A549 (cell line): ENCODE measurements at regions not wholly inside any gene's neighbourhood (a gene's known extent, or its start where the extent isn't known, plus 50 kb on each side); places are given as distances from the start of the nearest gene placed in this dataset.

Experiments used
- CEBPB ChIP-seq, 2 experiments: fragments of >200 bp in 1 of 2; sonication (Bioruptor Twin) in 1 of 2; formaldehyde crosslinking in 1 of 2; IDR thresholded peaks; 2 replicates each; pipeline ENCODE4 v1.6.1; 2012 to 2016
- PHF8 ChIP-seq: fragments of 200-600 bp; sonication (generic); IDR thresholded peaks from 2 replicates; pipeline ENCODE4 v1.6.1; 2016; ENCODE audit warnings: low read depth, mild to moderate bottlenecking, antibody characterized with exemption, moderate library complexity, borderline replicate concordance
- RFX5 ChIP-seq: fragments of 450-650 bp; IDR thresholded peaks from 2 replicates; pipeline ENCODE4 v1.7.1; 2014; ENCODE audit warnings: antibody characterized with exemption, mild to moderate bottlenecking, moderate library complexity
- TF ChIP-seq, protein P1 (sequence below): fragments of >200 bp; sonication (Bioruptor Twin); formaldehyde crosslinking; IDR thresholded peaks from 3 replicates; pipeline ENCODE4 v1.5.1; 2016
- TF ChIP-seq, protein P2 (sequence below): fragments of 450-650 bp; IDR thresholded peaks from 2 replicates; pipeline ENCODE4 v1.6.1; 2014; ENCODE audit warnings: antibody characterized with exemption

DNA sequence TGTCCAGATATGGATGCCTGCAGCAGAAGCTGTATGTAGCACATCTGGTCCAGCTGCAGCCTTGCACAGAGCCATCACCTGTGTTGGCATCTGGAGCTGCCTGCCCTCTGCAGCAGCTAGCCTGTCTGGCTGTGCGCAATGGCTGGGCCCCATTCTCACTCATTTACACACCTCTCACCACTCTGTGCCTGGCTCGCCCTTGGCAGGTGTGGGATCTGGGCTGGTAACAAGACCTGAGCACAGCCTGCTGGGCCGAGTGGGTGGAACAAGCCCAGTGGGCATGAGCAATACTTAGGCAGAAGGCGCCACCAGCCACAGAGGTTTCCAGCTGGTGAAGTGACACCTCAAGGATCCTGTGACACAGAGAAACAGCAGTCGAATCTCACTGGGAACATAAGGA is 714.1 kb downstream of the NUP35 start:
- TF ChIP-seq PHF8 (no peak), CEBPB (IDR thresholded peaks at IDR 0.05) (no peak), RFX5 (no peak)
- TF ChIP-seq, protein P1, sequence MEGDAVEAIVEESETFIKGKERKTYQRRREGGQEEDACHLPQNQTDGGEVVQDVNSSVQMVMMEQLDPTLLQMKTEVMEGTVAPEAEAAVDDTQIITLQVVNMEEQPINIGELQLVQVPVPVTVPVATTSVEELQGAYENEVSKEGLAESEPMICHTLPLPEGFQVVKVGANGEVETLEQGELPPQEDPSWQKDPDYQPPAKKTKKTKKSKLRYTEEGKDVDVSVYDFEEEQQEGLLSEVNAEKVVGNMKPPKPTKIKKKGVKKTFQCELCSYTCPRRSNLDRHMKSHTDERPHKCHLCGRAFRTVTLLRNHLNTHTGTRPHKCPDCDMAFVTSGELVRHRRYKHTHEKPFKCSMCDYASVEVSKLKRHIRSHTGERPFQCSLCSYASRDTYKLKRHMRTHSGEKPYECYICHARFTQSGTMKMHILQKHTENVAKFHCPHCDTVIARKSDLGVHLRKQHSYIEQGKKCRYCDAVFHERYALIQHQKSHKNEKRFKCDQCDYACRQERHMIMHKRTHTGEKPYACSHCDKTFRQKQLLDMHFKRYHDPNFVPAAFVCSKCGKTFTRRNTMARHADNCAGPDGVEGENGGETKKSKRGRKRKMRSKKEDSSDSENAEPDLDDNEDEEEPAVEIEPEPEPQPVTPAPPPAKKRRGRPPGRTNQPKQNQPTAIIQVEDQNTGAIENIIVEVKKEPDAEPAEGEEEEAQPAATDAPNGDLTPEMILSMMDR, result no peak
- TF ChIP-seq, protein P2, sequence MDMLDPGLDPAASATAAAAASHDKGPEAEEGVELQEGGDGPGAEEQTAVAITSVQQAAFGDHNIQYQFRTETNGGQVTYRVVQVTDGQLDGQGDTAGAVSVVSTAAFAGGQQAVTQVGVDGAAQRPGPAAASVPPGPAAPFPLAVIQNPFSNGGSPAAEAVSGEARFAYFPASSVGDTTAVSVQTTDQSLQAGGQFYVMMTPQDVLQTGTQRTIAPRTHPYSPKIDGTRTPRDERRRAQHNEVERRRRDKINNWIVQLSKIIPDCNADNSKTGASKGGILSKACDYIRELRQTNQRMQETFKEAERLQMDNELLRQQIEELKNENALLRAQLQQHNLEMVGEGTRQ, result no peak
